Tibial nerve (tissue), 4 donors: ENCODE measurements at regions not wholly inside any gene's neighbourhood (a gene's known extent, or its start where the extent isn't known, plus 50 kb on each side); places are given as distances from the start of the nearest gene placed in this dataset.
A peak's percentile ranks its signal among the peaks of the same experiment; 100 is the strongest.

ENCODE experiments used
- DNase-seq, 2 donors: peaks; one replicate each; pipeline ENCODE4 v3.0.0-alpha.2; 2019; ENCODE audit warnings: low spot score in 2 of 2
- H3K27ac ChIP-seq, 4 donors: fragments of 200-600 bp; sonication (generic) in 3 of 4; one replicate each; pipeline ENCODE4 v1.5.1; 2017 to 2019; ENCODE audit warnings: mild to moderate bottlenecking in 1 of 4
- H3K27me3 ChIP-seq, 2 donors: fragments of 200-600 bp; sonication (generic) in 1 of 2; one replicate each; pipeline versions ENCODE4 v1.5.1 to v1.6.0; 2017 to 2019
- H3K36me3 ChIP-seq, 3 donors: fragments of 200-600 bp; sonication (generic); one replicate each; pipeline ENCODE4 v1.5.1; 2018 to 2019
- H3K4me1 ChIP-seq, 4 donors: fragments of 200-600 bp; sonication (generic) in 3 of 4; one replicate each; pipeline ENCODE4 v1.5.1; 2017 to 2019
- H3K4me3 ChIP-seq, 4 donors: fragments of 200-600 bp; sonication (generic) in 3 of 4; one replicate each; pipeline ENCODE4 v1.5.1; 2017 to 2019; ENCODE audit warnings: mild to moderate bottlenecking in 1 of 4, moderate library complexity in 1 of 4
- H3K9me3 ChIP-seq, 4 donors: fragments of 200-600 bp; sonication (generic) in 3 of 4; one replicate each; pipeline ENCODE4 v1.5.1; 2017 to 2019
- EP300 ChIP-seq, 2 donors: sonication (generic); formaldehyde crosslinking; IDR thresholded peaks; one replicate each; pipeline ENCODE4 v1.6.1; 2017; ENCODE audit warnings: antibody characterized with exemption in 2 of 2, mild to moderate bottlenecking in 1 of 2
- POLR2A ChIP-seq, 2 donors: fragments of 450-650 bp; IDR thresholded peaks; one replicate each; pipeline ENCODE4 v1.6.1; 2017; ENCODE audit warnings: antibody characterized with exemption in 2 of 2, mild to moderate bottlenecking in 2 of 2, moderate library complexity in 2 of 2
- WGBS, 2 donors: methylation state at CpG; one replicate each; pipeline ENCODE4 v1.1.5; 2018; 5-methylcytosine and 5-hydroxymethylcytosine counted together
- TF ChIP-seq, protein P1 (sequence below), 5 experiments: fragments of 200-600 bp in 3 of 5; fragments of 450-650 bp in 2 of 5; sonication (generic) in 3 of 5; IDR thresholded peaks; one replicate each; pipeline ENCODE4 v1.5.1; 2016 to 2019; ENCODE audit warnings: antibody characterized with exemption in 5 of 5, mild to moderate bottlenecking in 3 of 5, moderate library complexity in 2 of 5

DNA sequence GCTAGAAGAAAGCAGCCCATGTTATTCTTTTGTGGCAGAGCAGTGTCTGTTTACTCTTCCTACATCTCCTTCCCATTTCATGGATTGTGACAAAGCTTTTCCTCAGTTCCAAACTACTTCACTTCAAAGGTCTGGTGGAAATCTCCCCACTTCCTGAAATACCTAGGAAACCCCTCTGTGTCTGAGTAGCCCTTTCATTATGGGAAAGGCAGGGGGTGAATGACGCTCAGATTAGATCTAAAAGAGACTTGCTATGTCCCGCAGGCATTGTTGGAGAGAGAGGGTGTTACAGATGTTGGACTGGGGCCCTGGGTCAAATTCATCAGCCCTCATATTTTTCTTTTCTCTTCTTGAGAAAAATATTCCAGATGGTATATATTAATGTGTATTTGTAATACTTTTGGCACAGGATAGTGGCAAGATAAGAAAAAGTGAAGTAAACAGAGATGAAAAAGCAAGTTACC is 675.0 kb downstream of the IRS1 start:
- no peak for DNase-seq
- H3K4me1 ChIP-seq: peaks cover 0 to 37% (median 10%) of the 10 kb centered on the region in 4 donors
- H3K27me3 ChIP-seq: no peaks in the 10 kb centered on the region
- H3K9me3 ChIP-seq: no peaks in the 10 kb centered on the region
- 12 to 15% methylated on average over 2 of the region's 2 CpGs for WGBS, 2 donors
- TF ChIP-seq, protein P1, sequence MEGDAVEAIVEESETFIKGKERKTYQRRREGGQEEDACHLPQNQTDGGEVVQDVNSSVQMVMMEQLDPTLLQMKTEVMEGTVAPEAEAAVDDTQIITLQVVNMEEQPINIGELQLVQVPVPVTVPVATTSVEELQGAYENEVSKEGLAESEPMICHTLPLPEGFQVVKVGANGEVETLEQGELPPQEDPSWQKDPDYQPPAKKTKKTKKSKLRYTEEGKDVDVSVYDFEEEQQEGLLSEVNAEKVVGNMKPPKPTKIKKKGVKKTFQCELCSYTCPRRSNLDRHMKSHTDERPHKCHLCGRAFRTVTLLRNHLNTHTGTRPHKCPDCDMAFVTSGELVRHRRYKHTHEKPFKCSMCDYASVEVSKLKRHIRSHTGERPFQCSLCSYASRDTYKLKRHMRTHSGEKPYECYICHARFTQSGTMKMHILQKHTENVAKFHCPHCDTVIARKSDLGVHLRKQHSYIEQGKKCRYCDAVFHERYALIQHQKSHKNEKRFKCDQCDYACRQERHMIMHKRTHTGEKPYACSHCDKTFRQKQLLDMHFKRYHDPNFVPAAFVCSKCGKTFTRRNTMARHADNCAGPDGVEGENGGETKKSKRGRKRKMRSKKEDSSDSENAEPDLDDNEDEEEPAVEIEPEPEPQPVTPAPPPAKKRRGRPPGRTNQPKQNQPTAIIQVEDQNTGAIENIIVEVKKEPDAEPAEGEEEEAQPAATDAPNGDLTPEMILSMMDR (IDR thresholded peaks at IDR 0.05): no peak
- TF ChIP-seq EP300 (IDR thresholded peaks at IDR 0.05) (no peak), POLR2A (IDR thresholded peaks at IDR 0.05) (no peak)
- no peak overlapping the region for H3K4me3 ChIP-seq
- peak overlapping the region in 2 of 4 donors; percentile 30 to 36 for H3K27ac ChIP-seq
- no peaks in the 10 kb centered on the region for H3K36me3 ChIP-seq

DNA sequence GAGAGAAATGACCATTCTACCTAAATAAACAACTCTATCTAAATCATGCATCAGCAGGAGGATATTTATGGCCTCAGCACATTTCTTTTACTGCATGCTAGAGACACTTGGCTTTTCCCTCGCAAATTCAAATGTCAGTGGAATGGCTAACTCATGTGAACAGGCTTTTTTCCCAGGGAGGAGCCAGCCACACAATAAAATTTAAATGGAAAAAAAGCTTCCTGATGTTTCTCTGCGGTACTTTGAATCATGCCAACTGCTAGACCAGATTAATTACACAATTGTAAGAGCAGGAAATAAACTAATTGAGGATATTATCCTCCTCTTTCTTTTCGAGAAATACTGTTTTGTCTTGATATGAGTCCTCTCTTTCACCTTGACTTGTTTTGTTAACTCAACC is 676.3 kb downstream of the IRS1 start:
- Histone ChIP-seq H3K4me3 (no peak overlapping the region), H3K27ac (no peak overlapping the region), H3K4me1 (peaks cover 0 to 49% (median 11%) of the 10 kb centered on the region in 4 donors), H3K36me3 (no peaks in the 10 kb centered on the region), H3K27me3 (no peaks in the 10 kb centered on the region), H3K9me3 (no peaks in the 10 kb centered on the region)
- 11 to 15% methylated on average over 3 of the region's 3 CpGs for WGBS, 2 donors
- TF ChIP-seq, protein P1 (IDR thresholded peaks at IDR 0.05): no peak
- TF ChIP-seq EP300 (IDR thresholded peaks at IDR 0.05) (no peak), POLR2A (IDR thresholded peaks at IDR 0.05) (no peak)
- no peak for DNase-seq

DNA sequence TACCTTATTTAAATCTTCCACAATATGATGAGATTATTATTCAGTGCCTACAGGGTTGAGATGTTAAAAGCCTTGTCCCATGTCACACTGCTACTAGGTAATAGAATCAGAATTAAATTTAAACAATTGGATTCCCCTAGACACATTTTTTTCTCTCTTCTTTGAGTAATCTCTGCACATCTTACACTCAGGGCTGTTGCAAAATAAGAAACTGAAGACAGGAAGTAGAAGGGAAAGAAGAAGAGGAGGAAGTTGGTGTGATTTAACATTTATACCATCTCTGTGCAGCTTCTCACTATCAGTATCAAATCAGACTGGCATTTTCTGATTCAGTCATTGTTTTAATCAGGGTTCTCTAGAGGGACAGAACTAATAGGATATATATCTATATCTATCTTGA is 677.6 kb downstream of the IRS1 start:
- DNase-seq: no peak
- no peak overlapping the region for H3K27ac ChIP-seq
- H3K27me3 ChIP-seq: no peaks in the 10 kb centered on the region
- TF ChIP-seq POLR2A (IDR thresholded peaks at IDR 0.05) (no peak), EP300 (IDR thresholded peaks at IDR 0.05) (no peak)
- TF ChIP-seq, protein P1 (IDR thresholded peaks at IDR 0.05): no peak
- H3K36me3 ChIP-seq: no peaks in the 10 kb centered on the region
- H3K9me3 ChIP-seq: no peaks in the 10 kb centered on the region
- peaks cover 0 to 54% (median 11%) of the 10 kb centered on the region in 4 donors for H3K4me1 ChIP-seq
- H3K4me3 ChIP-seq: no peak overlapping the region

DNA sequence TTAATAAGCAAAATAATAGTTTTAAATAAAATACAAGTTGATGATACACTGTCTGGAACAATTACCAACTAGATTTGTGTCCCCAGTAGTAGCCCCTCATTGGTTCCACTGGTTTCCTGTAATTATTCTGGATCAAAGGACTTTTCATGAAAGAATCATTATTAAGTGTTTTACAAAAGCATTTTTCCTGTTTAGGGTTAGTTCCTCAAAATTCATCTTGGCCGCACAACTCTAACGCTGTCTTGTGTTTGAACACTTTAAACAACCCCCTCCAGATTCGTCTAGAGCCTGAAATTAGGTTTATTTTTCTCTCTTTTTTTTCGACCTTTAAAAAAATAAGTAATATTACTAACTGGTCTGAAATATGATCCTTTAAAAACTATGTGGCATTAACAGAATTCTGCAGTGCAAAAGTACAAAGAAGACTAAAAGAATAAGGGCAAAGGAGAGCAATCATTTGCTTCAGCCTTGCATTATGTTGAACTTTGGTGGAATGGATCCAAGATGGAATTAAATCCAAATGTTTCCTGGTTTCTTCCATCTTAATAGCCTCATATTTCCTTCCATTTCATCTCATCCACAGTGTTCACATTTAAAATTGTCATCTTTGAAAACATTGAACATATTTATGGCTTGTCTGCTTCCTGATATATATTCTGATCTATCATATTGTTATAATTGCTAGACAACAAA is 678.4 kb downstream of the IRS1 start:
- no peak overlapping the region for H3K27ac ChIP-seq
- 15 to 24% methylated on average over 4 of the region's 4 CpGs for WGBS, 2 donors

More for the DNA sequence above, 678.4 kb downstream of the IRS1 start:
- no peak for DNase-seq
- Histone ChIP-seq H3K27me3 (no peaks in the 10 kb centered on the region), H3K36me3 (no peaks in the 10 kb centered on the region), H3K4me1 (peaks cover 0 to 54% (median 11%) of the 10 kb centered on the region in 4 donors), H3K4me3 (no peak overlapping the region), H3K9me3 (no peaks in the 10 kb centered on the region)
- TF ChIP-seq POLR2A (IDR thresholded peaks at IDR 0.05) (no peak), EP300 (IDR thresholded peaks at IDR 0.05) (no peak)
- TF ChIP-seq, protein P1 (IDR thresholded peaks at IDR 0.05): no peak
